ENCODE measurements at regions not wholly inside any gene's neighbourhood (a gene's known extent, or its start where the extent isn't known, plus 50 kb on each side); places are given as distances from the start of the nearest gene placed in this dataset.
"Not testable (repeated sequence)": the region's sequence is repeated elsewhere in the genome, so short reads cannot be mapped to it uniquely, and the experiment has no call there.

DNA sequence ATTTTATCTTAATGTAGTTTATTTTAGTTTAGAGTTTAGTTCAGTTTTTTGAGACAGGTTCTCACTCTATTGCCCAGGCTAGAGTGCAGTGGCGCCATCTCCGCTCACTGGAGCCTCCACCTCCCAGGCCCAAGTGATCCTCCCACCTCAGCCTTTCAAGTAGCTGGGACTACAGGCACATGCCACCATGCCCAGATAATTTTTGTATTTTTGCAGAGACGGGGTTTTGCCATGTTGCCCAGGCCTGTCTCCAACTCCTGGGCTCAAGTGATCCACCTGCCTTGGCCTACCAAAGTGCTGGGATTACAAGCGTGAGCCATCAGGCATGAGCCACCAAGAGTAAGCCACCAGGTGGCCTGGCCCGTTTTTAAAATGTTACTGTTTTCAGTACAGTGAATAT, 2058.4 kb downstream of the MRPL39 start:
- H4K5ac ChIP-seq (ENCODE audit: low read depth, low read length); H3K9me3 ChIP-seq (ENCODE audit: control insufficient read depth, insufficient read depth, low read length); H3K4me3 ChIP-seq (ENCODE audit: insufficient read depth, low read depth, low read length); H3K23ac ChIP-seq (ENCODE audit: low read depth, low read length); H3K4ac ChIP-seq (ENCODE audit: low read depth, low read length); H3K56ac ChIP-seq (ENCODE audit: extremely low read depth, insufficient read depth, low read length); dilution Hi-C loops (cut with HindIII; ENCODE audit: low sequenced_read_pairs, unreplicated experiment); H4K20me1 ChIP-seq (ENCODE audit: insufficient read depth, low read length); BruUV-seq (replicated peaks); H2BK5ac ChIP-seq (ENCODE audit: low read depth, low read length, poor library complexity, severe bottlenecking); H4K91ac ChIP-seq (ENCODE audit: insufficient read depth, low read depth, low read length); H2BK120ac ChIP-seq (ENCODE audit: low read depth, low read length); intact Hi-C loops (cut with micrococcal nuclease); H3K4me2 ChIP-seq (ENCODE audit: low read depth, low read length); H2BK20ac ChIP-seq (ENCODE audit: low read depth, low read length); H3K27ac ChIP-seq (ENCODE audit: insufficient read depth, low read length); H3K14ac ChIP-seq (replicated peaks; ENCODE audit: low read depth, low read length); CTCF ChIA-PET; H3K9ac ChIP-seq (ENCODE audit: low read depth, low read length); H2AK5ac ChIP-seq (ENCODE audit: low read depth, low read length); ATAC-seq (ENCODE audit: low read depth); H3K27me3 ChIP-seq (ENCODE audit: control insufficient read depth, insufficient read depth, low read length); H2AK9ac ChIP-seq (replicated peaks; ENCODE audit: low read depth, low read length, poor library complexity); H3K36me3 ChIP-seq (ENCODE audit: control insufficient read depth, insufficient read depth, low read length); H3K18ac ChIP-seq (ENCODE audit: low read depth, low read length); H3K9me1 ChIP-seq (ENCODE audit: insufficient read depth, low read length); H2AFZ ChIP-seq (replicated peaks; ENCODE audit: low read length, poor library complexity); H2BK15ac ChIP-seq (ENCODE audit: low read depth, low read length); H3K79me1 ChIP-seq (ENCODE audit: low read depth in 1 of 2, low read length in 2 of 2); H3K4me1 ChIP-seq (ENCODE audit: control insufficient read depth, insufficient read depth, low read length); H4K8ac ChIP-seq (ENCODE audit: low read depth in 2 of 2, low read length in 2 of 2); POLR2A ChIA-PET (ENCODE audit: unreplicated experiment); DNase-seq; in situ Hi-C loops (cut with MboI; ENCODE audit: low sequenced_read_pairs): not testable (repeated sequence)
- WGBS, 2 experiments (ENCODE audit: extremely low coverage in 2 of 2, insufficient read length in 1 of 2), result 60% methylated on average over 1 of the region's 5 CpGs; no CpG with 5 or more reads in 1 of the 2 experiments

Data from IMR-90 (cell line).